HG02571 (cell line): ENCODE measurements at regions not wholly inside any gene's neighbourhood (a gene's known extent, or its start where the extent isn't known, plus 50 kb on each side); places are given as distances from the start of the nearest gene placed in this dataset.

Experiments
- ATAC-seq: cut with Tn5 transposase; IDR thresholded peaks from one replicate; pipeline ENCODE4 v1.9.1; 2021; ENCODE audit warnings: mild to moderate bottlenecking, moderate library complexity; ENCODE audit not compliant: unreplicated experiment

- no peak for ATAC-seq
These were observed 414.1 kb upstream of the DDI1 start for GRCh38 chr11:103622296-103622695.

- ATAC-seq = no peak
These were observed 412.5 kb upstream of the DDI1 start for GRCh38 chr11:103623933-103624332.

- no peak for ATAC-seq
These were observed 411.5 kb upstream of the DDI1 start for GRCh38 chr11:103624708-103625623.

- ATAC-seq = no peak
These were observed 410.8 kb upstream of the DDI1 start for GRCh38 chr11:103625624-103625965.

- ATAC-seq = no peak
These were observed 408.3 kb upstream of the DDI1 start for GRCh38 chr11:103628121-103628520.

- ATAC-seq = no peak
These were observed 404.6 kb upstream of the DDI1 start for GRCh38 chr11:103631841-103632240.

- ATAC-seq = no peak
These were observed 403.2 kb upstream of the DDI1 start for GRCh38 chr11:103633068-103633788.

- ATAC-seq = no peak
These were observed 402.4 kb upstream of the DDI1 start for GRCh38 chr11:103633819-103634590.

- no peak for ATAC-seq
These were observed 400.2 kb upstream of the DDI1 start for GRCh38 chr11:103636232-103636631.

- no peak for ATAC-seq
These were observed 399.1 kb upstream of the DDI1 start for GRCh38 chr11:103637295-103637694.

GRCh38 chr11:103637831-103638230 is 398.6 kb upstream of the DDI1 start:
- no peak for ATAC-seq

- no peak for ATAC-seq
These were observed 391.8 kb upstream of the DDI1 start for GRCh38 chr11:103644676-103645075.

- ATAC-seq = no peak
These were observed 388.4 kb upstream of the DDI1 start for GRCh38 chr11:103648054-103648453.

- no peak for ATAC-seq
These were observed 387.6 kb upstream of the DDI1 start for GRCh38 chr11:103648670-103649400.

- ATAC-seq = no peak
These were observed 387.0 kb upstream of the DDI1 start for GRCh38 chr11:103649401-103649895.

- ATAC-seq = no peak
These were observed 386.1 kb upstream of the DDI1 start for GRCh38 chr11:103650330-103650729.

GRCh38 chr11:103651341-103651998 is 385.0 kb upstream of the DDI1 start:
- no peak for ATAC-seq

- ATAC-seq = no peak
These were observed 384.4 kb upstream of the DDI1 start for GRCh38 chr11:103652013-103652412.

- no peak for ATAC-seq
These were observed 380.1 kb upstream of the DDI1 start for GRCh38 chr11:103656382-103656781.

GRCh38 chr11:103659206-103659618 is 377.2 kb upstream of the DDI1 start:
- ATAC-seq = no peak
